ENCODE measurements at regions not wholly inside any gene's neighbourhood (a gene's known extent, or its start where the extent isn't known, plus 50 kb on each side); places are given as distances from the start of the nearest gene placed in this dataset.
"Not testable (repeated sequence)": the region's sequence is repeated elsewhere in the genome, so short reads cannot be mapped to it uniquely, and the experiment has no call there.

DNA sequence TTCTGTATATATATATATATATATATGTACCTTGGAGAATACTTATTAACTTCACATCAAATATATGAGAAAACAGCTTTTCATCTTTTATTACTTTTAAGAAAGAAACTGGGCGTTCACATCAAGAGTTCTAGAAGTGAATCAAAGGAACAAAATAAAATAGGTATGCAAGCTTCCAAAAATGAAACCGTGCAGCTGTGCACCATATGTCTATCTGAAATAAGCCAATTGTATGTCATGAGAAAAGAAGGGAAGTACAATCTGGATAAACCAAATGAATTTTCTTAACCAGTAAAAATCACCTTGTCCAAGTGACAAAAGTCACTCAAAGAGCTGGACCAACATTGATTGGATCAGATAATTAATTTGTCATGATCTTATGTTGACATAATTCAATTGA, 405.4 kb upstream of the TECRL start:
- no peak for DNase-seq

DNA sequence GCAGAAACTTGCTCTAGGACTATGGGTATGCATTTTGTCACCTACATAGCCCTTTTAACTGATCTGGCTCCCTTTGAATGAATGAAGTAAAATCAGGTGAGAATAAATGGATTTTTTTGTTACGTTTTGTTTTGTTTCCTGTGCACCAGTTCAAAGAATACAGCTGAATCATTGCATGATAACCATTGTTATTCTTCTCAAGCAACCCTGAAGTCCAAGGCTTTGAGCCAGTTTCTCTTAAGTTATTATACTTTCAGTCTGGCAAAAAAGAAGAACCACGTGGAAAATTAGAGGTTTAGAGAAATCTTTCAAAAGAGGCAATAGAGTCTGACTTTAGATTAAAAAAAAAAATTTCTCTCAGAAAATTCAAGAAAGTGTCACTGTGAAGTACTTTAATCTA, 398.6 kb upstream of the TECRL start:
- DNase-seq: no peak

DNA sequence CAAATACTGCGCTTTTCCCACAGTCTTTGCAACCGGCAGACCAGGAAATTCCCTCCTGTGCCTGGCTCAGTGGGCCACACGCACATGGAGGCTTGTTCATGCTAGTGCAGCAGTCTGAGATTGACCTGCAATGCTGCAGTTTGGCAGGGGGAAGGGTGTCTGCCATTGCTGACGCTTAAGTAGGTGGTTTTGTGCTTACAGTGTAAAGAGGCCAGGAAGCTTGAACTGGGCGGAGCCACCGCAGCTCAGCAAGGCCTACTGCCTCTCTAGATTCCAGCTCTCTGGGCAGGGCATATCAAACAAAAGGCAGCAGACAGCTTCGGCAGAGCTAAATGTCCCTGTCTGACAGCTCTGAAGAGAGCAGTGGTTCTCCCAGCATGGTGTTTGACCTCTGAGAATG, 390.5 kb upstream of the TECRL start:
- no peak for DNase-seq

DNA sequence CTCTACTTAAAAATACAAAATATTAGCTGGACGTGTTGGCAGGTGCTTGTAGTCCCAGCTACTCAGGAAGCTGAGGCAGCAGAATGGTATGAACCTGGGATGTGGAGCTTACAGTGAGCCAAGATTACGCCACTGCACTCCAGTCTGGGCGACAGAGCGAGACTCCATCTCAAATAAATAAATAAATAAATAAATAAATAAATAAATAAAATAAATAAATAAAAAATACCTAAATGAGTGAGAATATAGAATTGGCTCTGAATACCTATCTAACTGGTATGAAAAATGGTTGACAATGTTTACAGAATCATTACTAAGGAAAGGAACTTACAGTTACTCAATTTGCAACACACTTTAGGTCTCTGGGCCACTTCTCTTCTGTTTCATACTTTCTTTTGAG, 389.6 kb upstream of the TECRL start:
- not testable (repeated sequence) for DNase-seq

DNA sequence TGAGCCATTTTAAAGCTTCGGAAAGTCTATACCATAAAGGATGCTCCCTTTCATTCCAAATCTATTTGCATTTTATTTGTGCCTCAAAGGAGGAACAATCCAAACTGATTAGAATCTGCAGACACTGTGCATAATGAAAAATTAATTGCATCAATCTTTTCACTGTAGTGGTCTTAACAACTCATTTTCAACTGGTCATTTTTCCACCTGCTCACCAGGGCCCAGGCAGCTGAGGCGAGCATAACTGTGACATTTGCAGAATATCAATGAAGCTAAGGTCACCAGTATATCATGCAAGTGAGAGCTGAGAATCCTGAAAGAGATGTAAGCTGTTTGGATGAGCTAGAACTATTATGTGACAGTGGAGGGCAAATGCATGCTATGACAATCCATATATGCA, 387.3 kb upstream of the TECRL start:
- DNase-seq: no peak

DNA sequence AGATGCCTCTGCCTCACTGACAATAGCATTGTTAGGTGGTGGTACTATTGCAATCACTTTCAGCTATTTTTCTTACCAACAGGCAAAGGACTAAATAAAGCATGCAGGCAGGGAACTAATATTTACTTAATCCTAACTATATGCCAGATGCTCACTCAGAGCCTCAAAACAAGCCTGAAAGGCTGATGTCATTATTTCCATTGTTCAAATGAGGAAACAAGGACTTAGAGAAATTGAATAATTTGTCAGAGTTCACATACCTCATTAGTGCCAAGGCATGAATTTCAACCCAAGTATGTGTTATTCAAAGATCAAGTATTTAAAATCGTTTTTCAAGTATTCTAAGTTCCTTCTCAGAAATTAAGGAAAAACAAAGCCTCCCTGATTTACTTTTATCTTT, 374.9 kb upstream of the TECRL start:
- peak; percentile 39 for DNase-seq

DNA sequence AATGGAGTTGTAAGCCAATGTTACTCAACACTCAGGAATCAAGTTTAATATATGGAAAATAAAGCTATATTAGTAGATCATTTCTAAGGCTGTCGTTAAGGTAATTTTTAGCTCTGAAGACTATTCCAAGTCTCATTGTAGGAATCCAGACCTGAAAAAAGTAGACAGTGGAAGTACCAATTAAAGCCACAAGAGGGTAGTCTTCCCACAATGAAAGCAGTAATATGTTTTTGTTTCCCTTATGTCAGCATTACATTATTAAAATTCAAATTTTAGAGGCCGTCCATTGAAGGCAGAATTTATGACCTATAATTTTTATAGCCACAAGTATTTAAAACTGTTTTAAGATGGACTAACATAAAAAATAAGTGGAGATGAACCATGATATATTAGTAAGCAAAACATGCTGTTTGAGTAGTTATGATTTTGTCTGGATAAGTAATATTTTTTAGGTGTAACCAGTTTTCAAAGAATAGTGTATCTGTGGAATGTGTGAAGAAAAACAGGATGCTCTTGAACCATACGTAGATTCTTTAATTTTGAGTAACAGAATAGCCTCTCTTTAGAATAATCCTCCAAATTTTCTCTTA, 372.6 kb upstream of the TECRL start:
- peak; percentile 19 for DNase-seq

DNA sequence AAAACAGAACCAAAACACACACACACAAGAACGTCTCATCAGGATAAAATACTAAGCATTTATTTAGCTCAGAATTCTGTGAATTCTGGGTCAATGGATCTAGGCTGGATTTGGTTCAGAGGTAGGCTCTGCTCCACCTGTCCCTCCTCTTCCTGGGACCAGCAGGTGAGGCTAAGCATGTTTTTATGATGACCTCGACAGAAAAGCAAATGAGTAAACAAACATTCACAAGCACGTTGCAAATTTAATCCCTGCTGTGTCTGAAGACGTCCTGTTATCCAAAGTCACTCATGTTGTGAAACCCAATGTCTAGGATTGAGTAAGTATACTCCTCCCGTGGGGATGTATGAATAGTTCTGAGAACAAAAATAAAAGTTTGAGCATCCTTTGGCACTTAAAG, 371.4 kb upstream of the TECRL start:
- DNase-seq: no peak

DNA sequence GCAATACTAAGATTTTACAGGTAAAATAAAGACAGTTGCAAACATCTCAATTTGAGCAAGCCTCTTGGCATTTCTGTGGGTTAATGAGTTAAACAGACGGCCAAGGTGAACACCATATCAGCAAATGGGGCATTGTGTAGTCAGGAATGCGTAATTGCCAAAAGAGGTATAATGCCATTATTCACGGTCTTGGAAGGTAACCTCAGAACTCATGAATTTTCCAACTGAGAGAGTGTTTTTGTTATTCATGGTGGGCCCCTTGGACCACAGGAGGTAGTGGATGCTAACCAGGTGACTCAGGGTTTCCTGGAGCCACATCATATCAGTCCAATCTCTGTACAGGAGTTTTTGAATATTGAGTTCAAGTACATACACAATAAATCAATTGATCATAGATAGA, 368.0 kb upstream of the TECRL start:
- no peak for DNase-seq

DNA sequence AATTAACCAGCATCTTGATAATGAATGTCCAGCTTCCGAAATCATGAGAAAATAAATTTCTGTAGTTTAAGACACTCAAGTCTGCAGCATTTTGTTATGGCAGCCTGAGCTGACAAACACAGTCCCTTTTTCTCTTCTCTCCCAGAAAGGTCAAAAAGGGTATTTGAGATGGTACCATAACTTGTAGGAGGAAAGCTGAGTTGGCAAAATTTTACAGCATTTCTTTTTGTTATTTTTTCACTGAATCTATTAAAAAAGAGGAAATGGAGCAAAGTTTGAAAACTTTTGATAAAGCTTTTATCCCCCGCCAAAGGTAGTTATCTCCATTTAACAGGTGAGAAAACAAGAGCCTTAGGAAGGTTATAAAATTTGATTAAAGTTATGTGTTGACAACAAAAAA, 367.6 kb upstream of the TECRL start:
- no peak for DNase-seq

DNA sequence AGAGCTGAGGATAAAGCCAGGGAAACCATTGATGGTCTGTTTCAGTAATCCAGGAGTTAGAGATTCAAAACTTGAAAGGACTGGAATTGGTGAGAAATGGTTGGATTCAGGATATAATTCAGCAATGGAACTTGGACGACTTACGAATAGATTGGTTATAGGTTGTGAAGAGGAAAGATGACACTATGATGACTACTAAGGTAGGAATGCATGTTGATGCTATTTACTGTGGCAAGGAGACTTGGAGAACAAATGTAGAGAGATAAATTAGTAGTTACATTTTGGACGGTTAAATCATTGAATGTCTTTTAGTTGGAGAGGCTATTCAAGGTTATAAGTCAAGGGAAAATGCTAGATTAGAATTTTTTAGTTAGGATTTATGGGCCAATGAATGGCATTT, 365.4 kb upstream of the TECRL start:
- DNase-seq: no peak

DNA sequence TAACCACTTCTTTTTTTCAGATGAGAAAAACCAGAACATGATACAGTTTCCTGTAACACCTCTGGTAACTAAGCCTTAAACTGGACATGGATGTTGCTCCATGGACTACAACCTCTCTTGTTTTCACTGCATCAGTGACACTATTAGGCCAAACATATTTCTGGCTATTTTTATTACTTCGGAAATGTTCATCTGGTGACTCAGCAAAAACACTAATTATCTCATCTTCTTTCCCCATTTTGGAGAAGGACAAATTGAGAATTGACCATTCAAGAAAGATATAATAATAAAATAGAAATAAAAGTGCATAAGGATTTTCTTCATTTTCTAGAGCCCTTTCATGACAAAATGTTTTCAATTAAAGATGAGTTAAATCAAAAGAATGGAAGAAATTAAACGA, 361.9 kb upstream of the TECRL start:
- DNase-seq: no peak

DNA sequence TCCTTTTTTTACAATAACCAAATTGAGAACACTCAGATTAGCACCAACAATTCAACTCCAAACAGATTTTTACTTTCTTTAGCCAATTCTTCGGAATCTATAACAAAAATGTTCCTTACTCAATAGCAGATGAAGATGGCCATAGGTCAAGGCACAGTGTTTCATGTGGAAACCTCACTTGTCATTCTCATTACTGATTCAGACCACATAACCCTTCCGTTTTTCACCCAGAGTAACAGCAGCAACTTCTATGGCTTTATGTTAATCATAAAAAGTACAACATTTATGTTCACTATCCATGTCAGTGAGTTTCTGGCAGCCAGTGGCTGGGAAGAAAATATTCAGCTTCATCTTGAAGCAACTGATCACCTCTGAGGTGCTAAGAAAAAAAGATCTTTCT, 358.3 kb upstream of the TECRL start:
- DNase-seq: no peak

DNA sequence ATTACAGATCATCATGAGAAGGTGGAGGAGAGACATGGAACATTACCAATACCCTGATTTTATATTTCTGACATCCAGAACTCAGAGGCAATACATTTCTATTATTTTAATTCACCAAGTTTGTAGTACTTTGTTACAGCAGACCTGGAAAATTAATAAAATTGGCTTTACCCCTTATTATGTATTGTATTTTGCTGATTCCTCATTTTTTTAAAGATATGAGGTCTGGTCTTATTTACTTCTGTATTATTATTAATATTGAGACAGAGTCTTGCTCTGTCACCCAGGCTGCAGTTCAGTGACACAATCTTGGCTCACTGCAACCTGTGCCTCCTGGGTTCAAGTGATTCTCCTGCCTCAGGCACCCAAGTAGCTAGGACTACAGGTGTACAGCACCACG, 357.3 kb upstream of the TECRL start:
- DNase-seq: no peak

DNA sequence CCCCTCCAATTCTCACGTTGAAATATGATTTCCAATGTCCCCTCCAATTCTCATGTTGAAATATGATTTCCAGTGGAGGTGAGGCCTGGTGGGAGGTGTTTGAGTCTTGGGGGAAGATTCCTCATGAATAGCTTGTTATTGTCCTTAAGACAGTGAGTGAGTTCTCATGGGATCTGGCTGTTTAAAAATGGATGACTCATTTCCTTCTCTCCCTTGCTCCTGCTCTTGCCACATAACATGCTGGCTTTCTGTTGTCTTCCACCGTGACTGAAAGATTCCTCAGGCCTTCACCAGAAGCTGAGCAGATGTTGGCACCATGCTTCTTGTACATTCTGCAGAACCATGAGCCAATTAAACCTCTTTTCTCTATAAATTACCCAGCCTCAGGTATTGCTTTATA, 346.8 kb upstream of the TECRL start:
- no peak for DNase-seq

DNA sequence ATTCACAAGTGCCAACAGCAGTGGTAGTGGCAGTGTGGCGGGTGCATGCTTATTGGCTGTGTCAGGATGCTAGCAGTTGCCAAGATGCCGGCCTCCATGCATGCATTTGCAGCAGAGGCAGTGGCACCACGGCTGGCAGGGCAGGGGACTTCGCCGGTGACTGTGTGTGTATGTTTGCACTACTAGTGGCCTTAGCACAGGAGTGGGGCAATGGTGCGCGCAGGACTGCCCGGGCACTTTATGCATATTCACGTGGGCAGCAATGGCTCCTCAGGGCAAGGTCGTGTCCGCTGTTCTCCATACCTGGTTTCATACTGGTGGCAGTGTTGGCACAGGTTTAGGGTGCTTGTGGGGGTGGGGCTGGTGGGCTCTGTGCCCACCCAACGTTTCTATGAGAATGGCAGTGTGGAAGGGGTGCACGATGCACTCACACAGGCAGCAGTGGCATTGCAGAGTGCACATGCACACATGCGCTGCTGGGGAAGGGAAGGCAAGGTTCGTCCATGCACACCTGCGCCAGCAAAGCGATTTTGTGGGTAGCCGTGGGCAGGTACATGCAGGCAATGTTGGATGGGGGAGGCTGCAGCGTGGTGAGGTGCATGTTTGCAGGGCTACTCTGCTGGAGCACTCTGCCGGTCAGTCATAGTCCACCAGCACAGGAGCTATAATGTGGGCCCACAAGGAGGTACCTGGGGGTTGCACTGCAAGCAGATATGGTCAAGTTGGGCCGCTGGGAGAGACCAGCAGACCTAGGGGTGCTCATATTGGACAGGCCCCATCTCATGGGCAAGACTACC, 338.9 kb upstream of the TECRL start:
- DNase-seq: no peak

DNA sequence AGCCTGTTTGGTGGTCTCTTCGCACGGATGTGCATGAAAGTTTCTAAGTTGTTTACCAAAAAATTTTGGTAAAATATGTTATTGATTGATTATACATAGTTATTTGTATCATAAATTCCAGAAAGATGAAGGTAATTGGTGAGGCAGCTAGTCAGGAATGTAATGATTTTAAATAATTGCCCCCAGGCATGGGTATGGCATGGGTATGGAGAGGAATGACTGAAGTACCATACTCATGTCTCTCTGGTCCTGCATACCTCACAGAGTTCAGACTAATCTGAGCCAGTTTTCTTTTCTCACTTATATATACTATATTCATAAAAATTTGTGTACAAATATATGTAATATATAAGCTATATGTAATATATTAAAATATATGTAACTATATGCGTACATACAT, 329.0 kb upstream of the TECRL start:
- no peak for DNase-seq

DNA sequence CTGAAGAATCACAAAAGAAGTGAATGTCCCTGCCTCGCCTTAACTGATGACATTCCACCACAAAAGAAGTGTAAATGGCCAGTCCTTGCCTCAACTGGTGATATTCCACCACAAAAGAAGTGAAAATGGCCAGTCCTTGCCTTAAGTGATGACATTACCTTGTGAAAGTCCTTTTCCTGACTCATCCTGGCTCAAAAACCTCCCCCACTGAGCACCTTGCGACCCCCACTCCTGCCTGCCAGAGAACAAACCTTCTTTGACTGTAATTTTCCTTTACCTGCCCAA, 328.5 kb upstream of the TECRL start:
- DNase-seq: not testable (repeated sequence)

DNA sequence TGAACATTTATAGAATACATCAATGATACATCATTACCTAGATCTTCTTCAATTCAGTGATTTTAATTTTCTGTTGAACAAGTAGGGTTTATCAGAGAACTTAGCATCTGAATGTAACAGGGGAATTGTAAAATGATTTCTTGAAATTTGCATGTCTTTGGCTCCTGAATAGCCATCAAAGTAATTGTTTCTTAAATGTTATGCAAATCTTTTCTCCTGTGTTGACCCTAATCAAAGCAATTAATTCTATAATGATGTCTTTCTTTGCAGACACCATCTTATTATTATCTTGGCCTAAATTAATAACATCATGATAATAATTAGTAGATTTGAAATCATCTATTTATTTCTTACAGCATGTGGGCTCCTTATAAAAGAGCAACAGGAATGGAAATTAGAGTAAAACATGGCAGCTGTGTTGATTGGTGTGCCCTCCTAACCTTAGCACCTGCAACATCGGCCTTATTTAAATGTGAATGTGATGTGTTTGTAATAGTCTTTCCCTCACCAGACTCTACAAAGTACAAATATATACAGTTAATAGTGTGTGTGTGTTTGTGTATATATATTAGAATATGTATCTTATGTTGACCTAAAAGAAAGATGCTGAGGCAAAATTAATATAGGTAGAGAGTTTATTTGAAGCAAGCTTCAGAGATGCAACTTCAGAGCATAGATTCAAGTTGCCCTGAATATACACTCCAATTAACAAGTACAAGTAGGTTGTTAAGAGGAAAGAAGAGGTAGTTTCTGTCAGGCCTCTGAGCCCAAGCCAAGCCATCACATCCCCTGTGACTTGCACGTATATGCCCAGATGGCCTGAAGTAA, 328.0 kb upstream of the TECRL start:
- no peak for DNase-seq

DNA sequence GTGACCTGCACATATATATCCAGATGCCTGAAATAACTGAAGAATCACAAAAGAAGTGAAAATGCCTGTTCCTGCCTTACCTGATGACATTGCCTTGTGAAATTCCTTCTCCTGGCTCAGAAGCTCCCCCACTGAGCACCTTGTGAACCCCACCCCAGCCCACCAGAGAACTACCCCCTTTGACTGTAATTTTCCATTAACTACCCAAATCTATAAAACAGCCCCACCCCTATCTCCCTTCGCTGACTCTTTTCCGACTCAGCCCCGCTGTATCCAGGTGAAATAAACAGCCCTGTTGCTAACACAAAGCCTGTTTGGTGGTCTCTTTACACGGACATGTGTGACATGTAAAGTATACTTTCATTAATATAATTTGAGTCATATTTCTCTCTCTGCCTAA, 320.3 kb upstream of the TECRL start:
- no peak for DNase-seq

DNA sequence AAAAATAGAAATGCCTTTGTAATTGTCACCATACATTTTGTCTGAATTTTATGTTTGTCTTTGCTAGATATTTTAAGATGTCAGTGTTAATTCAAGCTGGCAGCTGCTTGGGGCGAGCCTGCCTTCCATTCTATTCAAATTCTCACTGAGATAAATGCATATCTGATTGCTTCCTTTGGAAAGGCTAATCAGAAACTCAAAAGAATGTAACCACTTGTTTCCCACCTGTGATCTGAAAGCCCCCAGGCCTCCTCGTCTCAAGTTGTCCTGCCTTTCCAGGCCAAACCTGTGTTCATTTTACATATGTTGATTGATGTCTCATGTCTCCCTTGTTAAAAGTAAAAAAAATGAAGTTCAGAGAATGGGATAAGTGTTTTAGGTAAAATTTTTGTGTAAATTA, 318.7 kb upstream of the TECRL start:
- no peak for DNase-seq

DNA sequence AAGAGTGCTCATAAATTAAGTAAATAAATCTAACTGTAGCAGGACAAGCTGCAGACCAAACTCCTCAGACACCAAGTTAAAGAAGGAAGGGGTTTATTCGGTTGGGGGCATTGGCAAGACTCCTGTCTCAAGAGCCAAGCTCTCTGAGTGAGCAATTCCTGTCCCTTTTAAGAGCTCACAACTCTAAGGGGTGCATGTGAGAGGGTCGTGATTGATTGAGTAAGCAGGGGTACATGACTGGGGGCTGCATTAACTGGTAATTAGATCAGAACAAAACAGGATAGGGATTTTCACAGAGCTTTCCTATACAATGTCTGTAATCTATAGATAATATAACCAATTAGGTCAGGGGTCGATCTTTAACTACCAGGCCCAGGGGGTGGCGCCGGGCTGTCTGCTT, 318.1 kb upstream of the TECRL start:
- not testable (repeated sequence) for DNase-seq

DNA sequence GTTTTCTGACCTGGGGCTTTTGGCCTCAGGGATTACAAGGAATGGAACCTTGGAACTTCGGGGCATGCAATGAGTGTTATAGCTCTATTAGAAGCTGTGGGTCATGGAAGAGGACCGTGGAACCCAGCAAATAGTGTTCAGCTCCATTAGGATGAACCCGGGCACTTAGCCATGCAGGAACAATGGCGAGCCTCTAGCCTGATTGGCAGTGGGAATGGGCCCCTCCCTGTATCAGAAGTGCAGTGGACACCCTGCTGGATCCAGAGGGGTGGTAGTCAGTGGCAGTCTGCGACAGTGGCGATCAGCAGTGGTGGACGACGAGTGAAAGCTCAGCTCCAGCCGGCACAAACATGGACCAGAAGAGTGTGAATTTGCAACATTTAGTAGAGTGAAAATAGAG, 315.4 kb upstream of the TECRL start:
- no peak for DNase-seq

DNA sequence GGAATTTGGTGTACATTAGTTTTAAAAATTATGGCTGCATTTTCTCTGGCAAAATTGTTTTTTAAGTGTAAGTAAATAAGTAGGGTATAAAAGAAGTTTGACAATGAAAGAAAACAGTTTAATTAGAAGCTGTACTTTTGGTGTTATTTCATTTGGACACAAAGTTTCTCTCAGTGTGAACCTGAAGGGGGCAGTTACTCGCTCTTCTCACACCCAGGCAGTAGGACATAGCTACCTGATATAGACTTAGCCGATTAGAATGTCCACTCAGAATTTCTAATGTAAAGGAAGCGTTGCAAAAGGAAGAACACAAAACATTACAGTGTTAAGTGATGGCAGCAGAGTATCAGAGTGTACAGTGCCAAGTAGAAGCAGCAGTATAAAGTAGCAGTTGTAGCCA, 311.9 kb upstream of the TECRL start:
- no peak for DNase-seq

DNA sequence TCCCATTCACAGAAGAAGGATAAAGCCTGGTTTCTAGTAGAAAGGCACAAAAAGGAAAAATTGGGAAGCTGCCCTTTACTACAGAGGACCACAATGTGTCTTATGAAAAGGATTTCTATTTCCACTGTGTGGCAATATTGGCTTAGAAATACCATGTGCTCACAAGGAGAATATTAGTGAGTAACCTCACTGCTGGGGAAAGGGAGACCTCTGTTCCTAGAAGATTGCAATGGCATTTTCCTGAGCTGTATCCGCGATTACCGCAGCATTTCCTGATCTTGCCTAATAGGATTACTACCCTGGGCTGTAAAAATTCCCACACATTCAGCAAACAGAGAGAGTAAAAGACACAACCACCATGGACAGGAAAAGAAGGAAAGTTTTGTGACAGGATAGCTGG, 308.8 kb upstream of the TECRL start:
- DNase-seq: no peak

Data from SHP77 treated with DMSO at 0.1 percent for 48 hours (cell line).